Jurkat, Clone E6-1 (cell line): ENCODE measurements at regions not wholly inside any gene's neighbourhood (a gene's known extent, or its start where the extent isn't known, plus 50 kb on each side); places are given as distances from the start of the nearest gene placed in this dataset.
"Not testable (repeated sequence)": the region's sequence is repeated elsewhere in the genome, so short reads cannot be mapped to it uniquely, and the experiment has no call there.

Source experiments
- DNase-seq: peaks from one replicate; pipeline ENCODE4 v3.0.0-alpha.2; 2011; ENCODE audit warnings: low read depth, low spot score
- H3K4me3 ChIP-seq: 2 replicates; pipeline ENCODE4 v1.5.1; 2011; ENCODE audit warnings: mild to moderate bottlenecking, low read length, control low read depth, moderate library complexity

DNA sequence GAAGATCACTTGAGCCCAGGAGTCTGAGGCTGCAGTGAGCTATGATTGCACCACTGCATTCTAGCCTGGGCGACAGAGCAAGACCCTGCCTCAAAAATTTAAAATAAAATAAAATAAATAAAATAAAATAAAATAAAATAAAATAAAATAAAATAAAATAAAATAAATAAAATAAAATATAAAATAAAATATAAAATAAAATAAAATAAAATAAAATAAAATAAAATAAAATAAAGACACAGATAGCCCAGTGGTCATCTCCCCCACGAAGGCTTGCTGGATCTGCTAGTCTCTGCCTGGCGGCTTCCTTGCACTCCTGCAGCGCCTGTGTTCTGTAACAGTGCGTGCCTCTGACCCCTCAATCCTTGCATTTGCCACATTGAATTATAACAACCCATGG lies 76.8 kb upstream of the PWP1 start:
- H3K4me3 ChIP-seq, DNase-seq: not testable (repeated sequence)

GRCh38 chr12:107610021-107610859 lies 75.4 kb upstream of the PWP1 start:
- DNase-seq, result peak; percentile 25
- no peak overlapping the region for H3K4me3 ChIP-seq

- DNase-seq, result no peak
- H3K4me3 ChIP-seq, result no peak overlapping the region
Measured at GRCh38 chr12:107612508-107612907, 73.1 kb upstream of the PWP1 start.

- H3K4me3 ChIP-seq, result no peak overlapping the region
- DNase-seq, result no peak
Measured at GRCh38 chr12:107616941-107617340, 68.7 kb upstream of the PWP1 start.

GRCh38 chr12:107618106-107618505 lies 67.5 kb upstream of the PWP1 start:
- no peak overlapping the region for H3K4me3 ChIP-seq
- DNase-seq, result no peak

DNA sequence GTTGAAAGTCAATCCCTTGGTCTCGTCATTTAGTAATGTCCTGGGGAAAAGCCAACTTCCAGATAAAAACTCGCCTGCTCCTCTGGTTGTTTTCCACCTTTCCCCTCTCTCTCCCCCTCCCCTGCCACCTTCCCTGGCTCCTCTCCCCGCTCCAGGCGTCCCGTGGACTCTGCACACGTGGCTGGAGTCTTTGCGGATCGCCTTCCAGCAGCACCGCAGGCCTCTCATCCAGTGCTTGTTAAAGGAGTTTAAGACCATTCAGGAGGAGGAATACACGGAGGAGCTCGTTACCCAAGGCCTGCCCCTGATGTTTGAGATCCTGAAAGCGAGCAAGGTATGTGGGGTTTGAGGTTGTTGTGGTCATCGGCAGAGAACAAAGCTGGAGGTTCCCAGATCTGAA lies 65.8 kb upstream of the PWP1 start:
- DNase-seq, result no peak
- H3K4me3 ChIP-seq, result no peak overlapping the region

DNA sequence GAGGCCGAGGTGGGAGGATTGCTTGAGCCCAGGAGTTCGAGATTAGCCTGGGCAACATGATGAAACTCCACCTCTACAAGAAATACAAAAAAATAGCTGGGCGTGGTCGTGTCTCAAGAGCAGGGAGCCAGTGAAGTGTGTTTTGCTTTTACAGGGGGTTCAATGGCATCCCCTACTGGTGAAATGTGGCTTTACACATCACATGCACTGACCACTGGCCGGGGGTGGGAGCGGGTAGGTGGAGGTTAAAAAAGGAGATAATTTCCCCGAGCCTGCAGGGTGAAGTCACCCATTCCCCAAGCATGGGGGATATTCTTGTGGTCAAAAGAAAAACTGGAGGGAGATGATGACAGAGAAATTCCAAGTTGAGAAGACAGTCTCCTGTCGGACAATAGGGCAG lies 63.6 kb upstream of the PWP1 start:
- DNase-seq, result peak; percentile 4
- H3K4me3 ChIP-seq, result no peak overlapping the region

DNA sequence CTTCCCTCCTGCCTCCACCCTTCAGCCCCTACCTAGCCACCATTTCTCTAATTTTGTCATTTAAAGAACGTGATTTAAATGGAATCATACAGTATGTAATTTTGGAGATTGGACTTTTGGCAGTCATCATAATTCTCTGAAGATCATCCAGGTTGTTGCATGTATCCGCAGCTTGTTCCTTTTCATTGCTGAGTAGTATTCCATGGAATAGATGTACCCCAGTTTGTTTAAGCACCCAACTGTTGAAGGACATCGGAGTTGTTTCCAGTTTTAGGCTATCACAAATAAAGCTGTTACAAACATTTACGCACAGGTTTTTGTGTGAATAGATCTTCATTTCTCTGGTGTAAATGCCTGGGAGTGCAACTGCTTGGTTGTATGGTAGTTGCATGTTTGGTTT lies 61.1 kb upstream of the PWP1 start:
- DNase-seq, result no peak

DNA sequence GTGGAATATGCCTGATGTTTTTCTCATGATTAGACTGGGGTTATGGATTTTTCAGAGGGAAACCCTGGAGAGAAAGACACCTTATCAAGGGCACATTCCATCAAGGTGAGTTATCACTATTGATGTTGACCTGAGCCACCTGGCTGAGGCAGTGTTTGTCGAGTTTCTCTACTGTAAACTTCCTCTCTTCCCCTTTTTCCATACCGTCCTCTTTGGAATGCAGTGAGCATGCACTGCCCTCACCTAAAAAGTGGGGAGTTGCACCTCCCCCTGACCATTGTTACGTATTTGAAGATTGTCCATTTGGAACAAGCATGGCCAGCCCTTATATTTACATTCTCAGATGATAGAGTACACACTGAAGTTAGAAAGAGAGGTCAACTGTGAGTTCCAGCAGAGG lies 53.9 kb upstream of the PWP1 start:
- DNase-seq, result no peak
- no peak overlapping the region for H3K4me3 ChIP-seq

More for the DNA sequence above, 61.1 kb upstream of the PWP1 start:
- H3K4me3 ChIP-seq, result no peak overlapping the region

DNA sequence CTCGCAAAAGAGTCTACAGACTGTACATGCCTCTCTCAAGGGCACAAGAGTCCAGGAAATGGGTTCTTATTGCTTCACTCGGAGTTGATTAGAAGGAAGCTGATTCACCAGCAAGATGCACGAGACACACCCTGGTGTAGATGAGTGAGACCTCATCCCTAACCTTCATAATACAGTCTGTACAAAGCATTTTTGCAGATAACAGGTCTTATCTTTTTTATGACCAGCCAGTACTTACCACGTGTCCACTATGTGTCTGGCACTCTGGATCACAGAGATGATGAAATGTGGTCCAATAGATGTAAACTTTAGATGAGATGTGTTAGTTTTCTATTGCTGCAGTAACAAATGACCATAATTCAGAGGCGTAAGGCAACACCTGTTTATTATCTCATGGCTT lies 53.4 kb upstream of the PWP1 start:
- no peak for DNase-seq

DNA sequence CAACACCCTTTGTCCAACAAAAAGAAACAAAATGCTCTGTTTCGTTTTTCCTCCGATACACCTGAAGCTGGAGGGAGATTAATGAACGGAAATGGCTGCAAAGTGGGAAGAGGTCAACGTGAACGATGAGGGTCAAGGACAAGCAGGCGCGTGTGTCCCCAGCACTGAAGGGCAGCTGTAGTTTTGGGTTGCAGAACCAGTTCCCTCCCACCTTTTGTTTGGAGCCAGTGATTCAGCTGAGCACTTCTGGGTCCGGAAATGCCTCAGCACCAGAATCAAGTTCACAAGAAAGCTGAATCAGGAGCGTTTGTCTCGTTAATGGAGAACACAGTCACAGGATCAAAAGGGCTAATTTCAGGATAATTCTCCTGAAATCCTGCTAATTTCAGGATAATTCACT lies 51.1 kb upstream of the PWP1 start:
- DNase-seq, result no peak
- no peak overlapping the region for H3K4me3 ChIP-seq

More for the DNA sequence above, 53.4 kb upstream of the PWP1 start:
- H3K4me3 ChIP-seq, result no peak overlapping the region

GRCh38 chr12:107635139-107635538 lies 50.5 kb upstream of the PWP1 start:
- DNase-seq, result no peak
- no peak overlapping the region for H3K4me3 ChIP-seq
